ES-I3 (cell line): ENCODE measurements at regions not wholly inside any gene's neighbourhood (a gene's known extent, or its start where the extent isn't known, plus 50 kb on each side); places are given as distances from the start of the nearest gene placed in this dataset.

Experiments used
- H3K36me3 ChIP-seq: 2 replicates; pipeline ENCODE4 v1.6.1; 2013; ENCODE audit warnings: mild to moderate bottlenecking, low read length, control low read depth, moderate library complexity; ENCODE audit not compliant: insufficient read depth
- H3K4me1 ChIP-seq: 2 replicates; pipeline ENCODE4 v1.6.1; 2013; ENCODE audit warnings: mild to moderate bottlenecking, control low read depth, low read length; ENCODE audit not compliant: insufficient read depth
- H3K9ac ChIP-seq: 2 replicates; pipeline ENCODE4 v1.6.1; 2013; ENCODE audit warnings: low read depth, mild to moderate bottlenecking, low read length, moderate library complexity
- H3K9me3 ChIP-seq: 2 replicates; pipeline ENCODE4 v1.6.1; 2013; ENCODE audit warnings: mild to moderate bottlenecking, low read length, moderate library complexity; ENCODE audit not compliant: control insufficient read depth, insufficient read depth

- no peaks in the 10 kb centered on the region for H3K36me3 ChIP-seq
- peaks cover 6% of the 10 kb centered on the region; the same call in 1 of the 2 replicates for H3K9me3 ChIP-seq
- H3K9ac ChIP-seq: no peak overlapping the region
- peaks cover 13% of the 10 kb centered on the region; the same call in 1 of the 2 replicates for H3K4me1 ChIP-seq
Observed at GRCh38 chr9:93818827-93819472, 136.2 kb downstream of the BARX1 start.

DNA sequence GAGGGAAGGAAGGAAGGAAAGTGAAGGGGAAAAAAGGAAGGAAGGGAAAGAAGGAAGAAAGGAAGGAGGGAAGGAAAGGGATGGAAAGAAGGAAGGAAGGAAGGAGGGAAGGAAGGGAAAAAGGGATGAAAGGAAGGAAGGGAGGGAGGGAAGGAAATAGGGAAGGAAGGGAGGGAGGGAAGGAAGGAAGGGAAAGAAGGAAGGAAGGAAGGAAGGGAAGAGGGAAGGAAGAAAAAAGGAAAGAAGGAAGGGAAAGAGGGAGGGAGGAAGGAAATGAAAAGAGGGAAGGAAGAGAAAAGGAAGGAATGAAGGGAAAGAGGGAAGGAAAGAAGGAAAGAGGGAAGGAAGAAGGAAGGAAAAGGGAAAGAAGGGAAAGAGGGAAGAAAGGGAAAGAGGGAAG is 136.9 kb downstream of the BARX1 start:
- peaks cover 3% of the 10 kb centered on the region; the same call in 1 of the 2 replicates for H3K9me3 ChIP-seq
- H3K9ac ChIP-seq: no peak overlapping the region
- peaks cover 14% of the 10 kb centered on the region; the same call in 1 of the 2 replicates for H3K4me1 ChIP-seq
- H3K36me3 ChIP-seq: no peaks in the 10 kb centered on the region

- no peaks in the 10 kb centered on the region for H3K9me3 ChIP-seq
- H3K9ac ChIP-seq: no peak overlapping the region
- H3K36me3 ChIP-seq: no peaks in the 10 kb centered on the region
- H3K4me1 ChIP-seq: peaks cover 20% of the 10 kb centered on the region
Observed at GRCh38 chr9:93815677-93816076, 139.5 kb downstream of the BARX1 start.

- no peaks in the 10 kb centered on the region for H3K36me3 ChIP-seq
- peaks cover 25% of the 10 kb centered on the region for H3K4me1 ChIP-seq
- no peaks in the 10 kb centered on the region for H3K9me3 ChIP-seq
- no peak overlapping the region for H3K9ac ChIP-seq
Observed at GRCh38 chr9:93815135-93815534, 140.0 kb downstream of the BARX1 start.

GRCh38 chr9:93814077-93814956 is 140.8 kb downstream of the BARX1 start:
- Histone ChIP-seq H3K4me1 (peaks cover 30% of the 10 kb centered on the region), H3K9me3 (no peaks in the 10 kb centered on the region), H3K9ac (no peak overlapping the region), H3K36me3 (no peaks in the 10 kb centered on the region)

DNA sequence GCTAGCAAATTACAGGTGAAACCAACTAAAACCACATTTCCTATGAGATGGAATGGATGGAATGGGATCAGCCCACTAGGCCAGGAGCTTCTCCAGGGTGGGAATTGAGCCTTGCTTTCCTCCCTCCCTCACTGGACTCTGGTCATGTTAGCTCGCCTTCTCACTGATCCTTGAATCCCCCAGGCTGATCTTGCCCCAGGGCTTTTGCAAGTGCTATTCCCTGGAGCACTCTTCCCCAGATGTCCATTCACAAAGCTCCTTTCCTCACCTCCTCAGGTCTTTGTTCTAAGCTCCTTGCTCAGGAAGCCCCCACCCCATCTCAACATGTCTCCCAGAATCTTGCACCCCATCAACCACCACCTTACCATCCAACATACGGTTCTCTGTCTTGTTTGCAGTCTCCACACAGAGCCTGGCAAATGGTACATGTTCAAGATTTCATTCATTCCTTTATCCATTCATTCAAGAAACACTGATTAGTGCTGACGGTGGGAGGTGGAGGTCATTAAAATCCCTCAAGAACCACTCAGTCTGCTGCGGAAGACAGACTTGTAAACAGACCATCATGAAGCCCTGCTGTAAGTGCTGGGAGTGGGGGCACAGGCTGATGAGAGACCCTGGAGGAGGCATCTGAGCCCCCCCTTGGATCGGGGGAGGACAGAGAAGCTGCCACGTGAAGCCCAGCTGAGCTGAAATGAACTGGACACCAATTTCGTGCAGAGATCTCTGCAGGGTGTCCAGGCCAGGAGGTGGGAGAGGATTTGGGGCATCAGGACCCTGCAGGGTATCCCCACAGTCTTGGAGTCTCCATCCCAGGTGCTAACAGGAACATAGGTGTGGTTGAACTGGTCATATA is 141.7 kb downstream of the BARX1 start:
- H3K9ac ChIP-seq: no peak overlapping the region
- no peaks in the 10 kb centered on the region for H3K9me3 ChIP-seq
- peaks cover 30% of the 10 kb centered on the region for H3K4me1 ChIP-seq
- H3K36me3 ChIP-seq: no peaks in the 10 kb centered on the region

- Histone ChIP-seq H3K36me3 (no peaks in the 10 kb centered on the region), H3K4me1 (peaks cover 30% of the 10 kb centered on the region), H3K9ac (no peak overlapping the region), H3K9me3 (no peaks in the 10 kb centered on the region)
Observed at GRCh38 chr9:93812410-93812668, 142.8 kb downstream of the BARX1 start.

GRCh38 chr9:93810028-93810971 is 144.9 kb downstream of the BARX1 start:
- no peaks in the 10 kb centered on the region for H3K36me3 ChIP-seq
- H3K4me1 ChIP-seq: peaks cover 27% of the 10 kb centered on the region
- H3K9ac ChIP-seq: no peak overlapping the region
- H3K9me3 ChIP-seq: no peaks in the 10 kb centered on the region

GRCh38 chr9:93809204-93809940 is 145.8 kb downstream of the BARX1 start:
- no peaks in the 10 kb centered on the region for H3K36me3 ChIP-seq
- no peak overlapping the region for H3K9ac ChIP-seq
- H3K4me1 ChIP-seq: peaks cover 20% of the 10 kb centered on the region; the same call in 1 of the 2 replicates
- no peaks in the 10 kb centered on the region for H3K9me3 ChIP-seq

GRCh38 chr9:93808115-93809029 is 146.8 kb downstream of the BARX1 start:
- Histone ChIP-seq H3K36me3 (no peaks in the 10 kb centered on the region), H3K9me3 (no peaks in the 10 kb centered on the region), H3K9ac (no peak overlapping the region), H3K4me1 (peaks cover 16% of the 10 kb centered on the region; the same call in 1 of the 2 replicates)

DNA sequence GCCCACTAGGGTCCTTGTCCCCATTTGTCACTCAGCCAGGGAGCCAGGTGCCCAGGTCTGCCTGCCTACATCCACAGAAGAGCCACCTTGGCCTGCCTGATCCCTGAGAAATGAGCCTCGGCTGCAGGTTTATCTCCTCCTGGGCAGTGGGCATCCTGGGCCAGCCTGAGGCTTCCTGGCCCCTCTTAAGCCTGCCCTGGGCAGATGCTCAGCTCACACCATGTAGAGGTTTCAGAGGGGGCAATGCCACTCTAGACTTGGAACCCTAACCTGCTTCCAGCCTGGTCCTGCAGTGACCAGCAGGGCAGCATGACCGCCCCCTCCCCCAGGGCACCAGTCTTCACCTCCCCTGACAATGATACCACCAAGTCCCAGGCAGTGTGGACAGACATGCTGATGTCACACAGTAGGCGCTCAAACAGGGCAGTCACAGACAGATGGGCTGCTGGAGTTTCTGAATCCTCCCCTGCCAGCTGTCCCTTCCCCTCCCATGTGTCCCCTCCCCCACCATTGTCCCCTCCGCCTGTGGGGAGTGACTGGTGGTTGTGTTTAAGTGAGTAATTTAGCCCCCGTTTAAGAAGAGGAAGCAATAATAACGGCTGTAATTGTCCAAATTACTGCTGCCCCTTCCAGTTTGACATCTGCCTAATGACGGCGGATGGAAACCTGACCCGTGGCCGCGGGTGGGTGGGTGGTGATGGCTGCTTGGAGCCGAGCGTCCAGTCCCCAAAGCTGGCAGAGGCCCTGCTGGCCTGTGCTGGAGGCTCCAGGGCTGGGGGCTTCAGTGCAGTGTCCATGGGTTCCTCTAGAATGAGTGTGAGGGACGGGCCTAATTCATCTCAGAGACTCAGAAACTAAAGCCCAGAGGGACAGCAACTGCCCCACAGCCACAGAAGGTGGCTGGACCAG is 147.7 kb downstream of the BARX1 start:
- Histone ChIP-seq H3K36me3 (no peaks in the 10 kb centered on the region), H3K9ac (no peak overlapping the region), H3K4me1 (peaks cover 16% of the 10 kb centered on the region; the same call in 1 of the 2 replicates), H3K9me3 (no peaks in the 10 kb centered on the region)
